HCT116 (cell line): ENCODE measurements at regions not wholly inside any gene's neighbourhood (a gene's known extent, or its start where the extent isn't known, plus 50 kb on each side); places are given as distances from the start of the nearest gene placed in this dataset.

ENCODE experiments used
- ATAC-seq: fragments of 200-7000 bp; cut with Tn5 transposase; 2 replicates; pipeline ENCODE4 v1.9.1; 2020; ENCODE audit warnings: mild to moderate bottlenecking, moderate library complexity
- BruUV-seq: library from RNA; stranded (reverse); fragments of 400-500 nt; replicated peaks from 2 replicates; lab custom pipeline; 2021; lab: Mats Ljungman, UMichigan
- CTCF ChIA-PET: fragments of 300-600 bp; sonication (Branson Sonifier 250); formaldehyde crosslinking; loops from one replicate; lab custom pipeline; 2021; ENCODE audit warnings: antibody characterized with exemption; lab: Charles Lee
- POLR2A ChIA-PET: fragments of 300-600, 350-600 bp; sonication (Branson Sonifier 250); formaldehyde crosslinking; loops from one replicate; lab custom pipeline; 2021; ENCODE audit warnings: antibody characterized with exemption; lab: Charles Lee
- RAD21 ChIA-PET, 2 experiments: fragments of 300-600 bp; sonication (Branson Sonifier 250); formaldehyde crosslinking; loops; one replicate each; lab custom pipeline; 2023; ENCODE audit warnings: low total read pairs in 2 of 2; ENCODE audit not compliant: uncharacterized antibody in 2 of 2, unreplicated experiment in 2 of 2, low non-redundant PET in 1 of 2; lab: Charles Lee
- DNase-seq: peaks from one replicate; pipeline ENCODE4 v3.0.0-alpha.2; 2010; ENCODE audit warnings: low read depth, low spot score
- H2AFZ ChIP-seq: fragments of 200-600 bp; shearing (Covaris generic), sonication (generic); 2 replicates; pipeline ENCODE4 v1.6.1; 2017; ENCODE audit warnings: low read depth, mixed run types, mixed read lengths, antibody characterized with exemption, low read length; ENCODE audit not compliant: poor library complexity, severe bottlenecking
- H3K27ac ChIP-seq: 2 replicates; pipeline ENCODE4 v1.5.1; 2012; ENCODE audit warnings: low read depth, low read length
- H3K27me3 ChIP-seq: fragments of 200-600 bp; sonication (generic); 2 replicates; pipeline ENCODE4 v1.6.1; 2016; ENCODE audit warnings: mixed run types, low read length, mixed read lengths; ENCODE audit not compliant: insufficient read depth
- H3K36me3 ChIP-seq, 2 experiments: fragments of 200-500 bp in 1 of 2; fragments of 200-600 bp in 1 of 2; sonication (Bioruptor generic) in 1 of 2; sonication (generic) in 1 of 2; 2 replicates each; pipeline versions ENCODE4 v1.5.1 to v1.6.1; 2014 to 2016; ENCODE audit warnings: low read length in 2 of 2, inconsistent platforms in 1 of 2, mixed read lengths in 1 of 2, mixed run types in 1 of 2; ENCODE audit not compliant: insufficient read depth in 2 of 2, control insufficient read depth in 1 of 2
- H3K4me1 ChIP-seq, 2 experiments: fragments of 200-600 bp in 1 of 2; sonication (generic) in 1 of 2; 2 replicates each; pipeline versions ENCODE4 v1.5.1 to v1.6.1; 2012 to 2017; ENCODE audit warnings: low read length in 2 of 2, inconsistent platforms in 1 of 2, mild to moderate bottlenecking in 1 of 2, mixed read lengths in 1 of 2, mixed run types in 1 of 2, moderate library complexity in 1 of 2; ENCODE audit not compliant: insufficient read depth in 2 of 2, control insufficient read depth in 1 of 2
- H3K4me2 ChIP-seq: fragments of 200-600 bp; sonication (generic); 2 replicates; pipeline ENCODE4 v1.6.1; 2017; ENCODE audit warnings: mixed run types, low read length, mixed read lengths
- H3K4me3 ChIP-seq, 2 experiments: fragments of 200-600 bp in 1 of 2; sonication (generic) in 1 of 2; replicated peaks in 1 of 2; 2 replicates each; pipeline ENCODE4 v1.5.1; 2011 to 2016; ENCODE audit warnings: low read length in 2 of 2, control low read depth in 1 of 2, low read depth in 1 of 2, mild to moderate bottlenecking in 1 of 2, mixed read lengths in 1 of 2, mixed run types in 1 of 2
- H3K79me2 ChIP-seq: fragments of 200-600 bp; sonication (generic); 2 replicates; pipeline ENCODE4 v1.6.1; 2017; ENCODE audit warnings: mild to moderate bottlenecking, mixed run types, low read length, moderate library complexity, mixed read lengths; ENCODE audit not compliant: insufficient read depth
- H3K9ac ChIP-seq: fragments of 200-600 bp; sonication (generic); 2 replicates; pipeline ENCODE4 v1.6.1; 2016; ENCODE audit warnings: low read length, mixed read lengths
- H3K9me2 ChIP-seq: fragments of 200-600 bp; sonication (generic), shearing (Covaris generic); 2 replicates; pipeline ENCODE4 v1.6.1; 2017; ENCODE audit warnings: mixed run types, mild to moderate bottlenecking, moderate library complexity; ENCODE audit not compliant: insufficient read depth
- H3K9me3 ChIP-seq, 2 experiments: fragments of 200-500 bp in 1 of 2; fragments of 200-600 bp in 1 of 2; sonication (Bioruptor generic) in 1 of 2; sonication (generic) in 1 of 2; 2 replicates each; pipeline ENCODE4 v1.6.1; 2014 to 2017; ENCODE audit warnings: low read length in 2 of 2, mixed read lengths in 2 of 2, inconsistent platforms in 1 of 2, low read depth in 1 of 2, mild to moderate bottlenecking in 1 of 2, mixed run types in 1 of 2, moderate library complexity in 1 of 2; ENCODE audit not compliant: control insufficient read depth in 1 of 2, insufficient read depth in 1 of 2
- H4K20me1 ChIP-seq: fragments of 200-600 bp; sonication (generic), shearing (Covaris generic); 2 replicates; pipeline ENCODE4 v1.6.1; 2017; ENCODE audit warnings: mixed run types, mild to moderate bottlenecking, moderate library complexity; ENCODE audit not compliant: insufficient read depth
- CBX3 ChIP-seq: IDR thresholded peaks from 2 replicates; pipeline ENCODE4 v1.6.1; 2012; ENCODE audit warnings: low read depth
- EGR1 ChIP-seq: IDR thresholded peaks from 2 replicates; pipeline ENCODE4 v1.6.1; 2012; ENCODE audit warnings: low read depth
- ELF1 ChIP-seq: IDR thresholded peaks from 2 replicates; pipeline ENCODE4 v1.6.1; 2012; ENCODE audit warnings: low read depth, borderline replicate concordance
- EZH2phosphoT487 ChIP-seq: fragments of 200-600 bp; IDR thresholded peaks from 2 replicates; pipeline ENCODE4 v1.6.1; 2018; ENCODE audit warnings: antibody characterized with exemption, borderline replicate concordance
- POLR2A ChIP-seq: IDR thresholded peaks from 2 replicates; pipeline ENCODE4 v1.7.0; 2011; ENCODE audit warnings: borderline replicate concordance; ENCODE audit not compliant: insufficient read depth, insufficient read length; ENCODE audit errors: extremely low read depth
- POLR2AphosphoS5 ChIP-seq: IDR thresholded peaks from 2 replicates; pipeline ENCODE4 v1.6.1; 2011; ENCODE audit warnings: mild to moderate bottlenecking, low read depth, low read length, moderate library complexity
- SP1 ChIP-seq: IDR thresholded peaks from 2 replicates; pipeline ENCODE4 v1.6.1; 2012; ENCODE audit warnings: low read depth
- SRF ChIP-seq: IDR thresholded peaks from 2 replicates; pipeline ENCODE4 v1.6.1; 2012; ENCODE audit warnings: low read depth
- TCF7L2 ChIP-seq: IDR thresholded peaks from 2 replicates; pipeline ENCODE4 v1.7.0; 2011; ENCODE audit warnings: borderline replicate concordance, inconsistent platforms; ENCODE audit not compliant: insufficient read depth, insufficient read length; ENCODE audit errors: extremely low read depth
- ZFX ChIP-seq: fragments of 450-650 bp; IDR thresholded peaks from 2 replicates; pipeline ENCODE4 v1.6.1; 2017
- intact Hi-C: fragments of 100-400 bp; cut with micrococcal nuclease; formaldehyde crosslinking; loops from 2 replicates; pipeline ENCODE4 v1.10.0; 2022
- TF ChIP-seq, protein P1 (sequence below): IDR thresholded peaks from 2 replicates; pipeline ENCODE4 v1.6.1; 2011; ENCODE audit warnings: mild to moderate bottlenecking, low read length, moderate library complexity; ENCODE audit not compliant: insufficient replicate concordance; ENCODE audit errors: extremely low read depth

GRCh38 chr3:116776880-116777785 is 67.6 kb downstream of the TUSC7 start:
- no peaks in the 10 kb centered on the region for H3K79me2 ChIP-seq
- no peak for ATAC-seq
- TF ChIP-seq CBX3 = no peak
- TF ChIP-seq SRF = no peak
- no peak for TF ChIP-seq ZFX
- no peak for TF ChIP-seq EGR1
- TF ChIP-seq SP1 = no peak
- TF ChIP-seq ELF1 = no peak
- no peak for TF ChIP-seq TCF7L2
- no peak for TF ChIP-seq POLR2A
- no peak for TF ChIP-seq EZH2phosphoT487
- TF ChIP-seq POLR2AphosphoS5 = no peak
- TF ChIP-seq, protein P1, sequence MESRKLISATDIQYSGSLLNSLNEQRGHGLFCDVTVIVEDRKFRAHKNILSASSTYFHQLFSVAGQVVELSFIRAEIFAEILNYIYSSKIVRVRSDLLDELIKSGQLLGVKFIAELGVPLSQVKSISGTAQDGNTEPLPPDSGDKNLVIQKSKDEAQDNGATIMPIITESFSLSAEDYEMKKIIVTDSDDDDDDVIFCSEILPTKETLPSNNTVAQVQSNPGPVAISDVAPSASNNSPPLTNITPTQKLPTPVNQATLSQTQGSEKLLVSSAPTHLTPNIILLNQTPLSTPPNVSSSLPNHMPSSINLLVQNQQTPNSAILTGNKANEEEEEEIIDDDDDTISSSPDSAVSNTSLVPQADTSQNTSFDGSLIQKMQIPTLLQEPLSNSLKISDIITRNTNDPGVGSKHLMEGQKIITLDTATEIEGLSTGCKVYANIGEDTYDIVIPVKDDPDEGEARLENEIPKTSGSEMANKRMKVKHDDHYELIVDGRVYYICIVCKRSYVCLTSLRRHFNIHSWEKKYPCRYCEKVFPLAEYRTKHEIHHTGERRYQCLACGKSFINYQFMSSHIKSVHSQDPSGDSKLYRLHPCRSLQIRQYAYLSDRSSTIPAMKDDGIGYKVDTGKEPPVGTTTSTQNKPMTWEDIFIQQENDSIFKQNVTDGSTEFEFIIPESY = no peak
- no peaks in the 10 kb centered on the region for H3K9me3 ChIP-seq
- no peak overlapping the region for H2AFZ ChIP-seq
- peaks cover 5% of the 10 kb centered on the region; the same call in 1 of the 2 replicates for H3K27me3 ChIP-seq
- no peak overlapping the region for H3K4me3 ChIP-seq
- H3K27ac ChIP-seq = no peak overlapping the region
- no peak overlapping the region for H3K4me2 ChIP-seq
- no peak for DNase-seq
- intact Hi-C loops = no loop called here
- no peaks in the 10 kb centered on the region for H3K9me2 ChIP-seq
- ChIA-PET POLR2A (no interaction called here), CTCF (no interaction called here), RAD21 (no interaction called here)
- H4K20me1 ChIP-seq = no peaks in the 10 kb centered on the region
- no peaks in the 10 kb centered on the region for H3K36me3 ChIP-seq
- no peak overlapping the region for H3K9ac ChIP-seq
- no peaks in the 10 kb centered on the region for H3K4me1 ChIP-seq
- BruUV-seq = no TSS peak
